HG02938 (cell line): ENCODE measurements at regions not wholly inside any gene's neighbourhood (a gene's known extent, or its start where the extent isn't known, plus 50 kb on each side); places are given as distances from the start of the nearest gene placed in this dataset.

Experiments used
- ATAC-seq: cut with Tn5 transposase; IDR thresholded peaks from one replicate; pipeline ENCODE4 v1.9.1; 2021; ENCODE audit warnings: mild to moderate bottlenecking, moderate library complexity; ENCODE audit not compliant: unreplicated experiment

GRCh38 chr22:47270463-47271135 is 508.1 kb downstream of the TBC1D22A start:
- no peak for ATAC-seq

- no peak for ATAC-seq
These were observed 507.2 kb downstream of the TBC1D22A start for GRCh38 chr22:47269516-47270088.

GRCh38 chr22:47267513-47268282 is 505.2 kb downstream of the TBC1D22A start:
- ATAC-seq: no peak

- ATAC-seq: no peak
These were observed 503.9 kb downstream of the TBC1D22A start for GRCh38 chr22:47266329-47266728.

- no peak for ATAC-seq
These were observed 498.1 kb downstream of the TBC1D22A start for GRCh38 chr22:47260551-47260950.

- no peak for ATAC-seq
These were observed 497.5 kb downstream of the TBC1D22A start for GRCh38 chr22:47259990-47260389.

GRCh38 chr22:47259049-47259448 is 496.6 kb downstream of the TBC1D22A start:
- ATAC-seq: no peak

- no peak for ATAC-seq
These were observed 495.5 kb downstream of the TBC1D22A start for GRCh38 chr22:47257976-47258375.

GRCh38 chr22:47257566-47257965 is 495.1 kb downstream of the TBC1D22A start:
- ATAC-seq: no peak

- no peak for ATAC-seq
These were observed 489.5 kb downstream of the TBC1D22A start for GRCh38 chr22:47251911-47252310.

GRCh38 chr22:47250995-47251765 is 488.7 kb downstream of the TBC1D22A start:
- ATAC-seq: no peak

- ATAC-seq: no peak
These were observed 487.0 kb downstream of the TBC1D22A start for GRCh38 chr22:47249370-47249928.

GRCh38 chr22:47248925-47249324 is 486.5 kb downstream of the TBC1D22A start:
- no peak for ATAC-seq

- ATAC-seq: no peak
These were observed 485.3 kb downstream of the TBC1D22A start for GRCh38 chr22:47247579-47248240.

- ATAC-seq: no peak
These were observed 483.3 kb downstream of the TBC1D22A start for GRCh38 chr22:47245786-47246185.

- no peak for ATAC-seq
These were observed 482.8 kb downstream of the TBC1D22A start for GRCh38 chr22:47245286-47245685.

- no peak for ATAC-seq
These were observed 477.7 kb downstream of the TBC1D22A start for GRCh38 chr22:47240116-47240515.

- no peak for ATAC-seq
These were observed 477.0 kb downstream of the TBC1D22A start for GRCh38 chr22:47239474-47239860.

- no peak for ATAC-seq
These were observed 476.4 kb downstream of the TBC1D22A start for GRCh38 chr22:47238690-47239473.
